Spleen (tissue), 7 donors: ENCODE measurements at regions not wholly inside any gene's neighbourhood (a gene's known extent, or its start where the extent isn't known, plus 50 kb on each side); places are given as distances from the start of the nearest gene placed in this dataset.
A peak's percentile ranks its signal among the peaks of the same experiment; 100 is the strongest.

Experiments
- POLR2A ChIP-seq, 3 donors: fragments of 450-650 bp; IDR thresholded peaks; one replicate each; pipeline ENCODE4 v1.5.1; 2017; ENCODE audit warnings: antibody characterized with exemption in 3 of 3, mild to moderate bottlenecking in 1 of 3
- POLR2AphosphoS5 ChIP-seq, 3 donors: sonication (generic); formaldehyde crosslinking; IDR thresholded peaks; one replicate each; pipeline ENCODE4 v1.5.1; 2017; ENCODE audit warnings: antibody characterized with exemption in 3 of 3
- TF ChIP-seq, protein P1 (sequence below), 11 experiments: fragments of 200-600 bp in 7 of 11; fragments of 450-650 bp in 4 of 11; sonication (generic) in 4 of 11; IDR thresholded peaks in 8 of 11; conservative IDR thresholded peaks in 3 of 11; 1 replicate in 7 of 11; 2 replicates in 4 of 11; pipeline versions ENCODE4 v1.4.0 to v1.8.0; 2016 to 2021; ENCODE audit warnings: antibody characterized with exemption in 11 of 11, inconsistent platforms in 4 of 11, mild to moderate bottlenecking in 1 of 11
- donor health status: DM: no; HTN: no; CAD: no; lungs with moderate emphysema.
- donor health status: DM: no; HTN: no; CAD: no.
- donor health status: DM: no; HTN: no; CAD: no.

DNA sequence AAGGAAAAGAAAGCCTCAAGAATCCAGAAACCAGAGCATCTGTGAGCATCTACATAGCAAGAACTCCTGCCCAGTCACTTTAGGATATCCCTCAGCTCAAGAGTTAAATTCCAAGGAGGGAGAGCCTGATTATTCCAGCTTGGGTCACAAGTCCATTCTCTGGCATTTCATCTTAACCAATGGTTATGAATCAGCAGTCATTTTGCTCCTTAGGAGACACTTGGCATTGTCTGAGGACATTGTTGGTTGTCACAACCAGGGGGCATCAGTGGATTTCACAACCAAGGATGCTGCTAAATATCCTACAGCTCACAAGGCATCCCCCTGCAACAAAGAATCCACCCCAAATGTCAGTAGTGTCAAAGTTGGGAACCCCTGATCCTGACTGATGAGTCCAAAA, 51.0 kb upstream of the LMCD1 start:
- TF ChIP-seq POLR2A (IDR thresholded peaks at IDR 0.05): no peak
- TF ChIP-seq, protein P1, sequence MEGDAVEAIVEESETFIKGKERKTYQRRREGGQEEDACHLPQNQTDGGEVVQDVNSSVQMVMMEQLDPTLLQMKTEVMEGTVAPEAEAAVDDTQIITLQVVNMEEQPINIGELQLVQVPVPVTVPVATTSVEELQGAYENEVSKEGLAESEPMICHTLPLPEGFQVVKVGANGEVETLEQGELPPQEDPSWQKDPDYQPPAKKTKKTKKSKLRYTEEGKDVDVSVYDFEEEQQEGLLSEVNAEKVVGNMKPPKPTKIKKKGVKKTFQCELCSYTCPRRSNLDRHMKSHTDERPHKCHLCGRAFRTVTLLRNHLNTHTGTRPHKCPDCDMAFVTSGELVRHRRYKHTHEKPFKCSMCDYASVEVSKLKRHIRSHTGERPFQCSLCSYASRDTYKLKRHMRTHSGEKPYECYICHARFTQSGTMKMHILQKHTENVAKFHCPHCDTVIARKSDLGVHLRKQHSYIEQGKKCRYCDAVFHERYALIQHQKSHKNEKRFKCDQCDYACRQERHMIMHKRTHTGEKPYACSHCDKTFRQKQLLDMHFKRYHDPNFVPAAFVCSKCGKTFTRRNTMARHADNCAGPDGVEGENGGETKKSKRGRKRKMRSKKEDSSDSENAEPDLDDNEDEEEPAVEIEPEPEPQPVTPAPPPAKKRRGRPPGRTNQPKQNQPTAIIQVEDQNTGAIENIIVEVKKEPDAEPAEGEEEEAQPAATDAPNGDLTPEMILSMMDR (IDR thresholded peaks at IDR 0.05 in 8 of 11, conservative IDR thresholded peaks at IDR 0.05 in 3 of 11): peak in 1 of 11 experiments; percentile 17
- no peak for TF ChIP-seq POLR2AphosphoS5 (IDR thresholded peaks at IDR 0.05)
